Liver (tissue), 7 donors: ENCODE measurements at regions not wholly inside any gene's neighbourhood (a gene's known extent, or its start where the extent isn't known, plus 50 kb on each side); places are given as distances from the start of the nearest gene placed in this dataset.

ENCODE experiments used
- DNase-seq: peaks from one replicate; pipeline ENCODE4 v3.0.0-alpha.2; 2017; ENCODE audit warnings: low spot score
- H3K27ac ChIP-seq, 2 donors: one replicate each; pipeline ENCODE4 v1.7.0; 2013; ENCODE audit warnings: inconsistent platforms in 2 of 2, low read length in 2 of 2, control low read depth in 1 of 2, low read depth in 1 of 2, mild to moderate bottlenecking in 1 of 2
- H3K27me3 ChIP-seq, 4 donors: one replicate each; pipeline versions ENCODE4 v1.6.1 to v1.7.0; 2013; ENCODE audit warnings: low read length in 3 of 4, inconsistent platforms in 1 of 4, mild to moderate bottlenecking in 1 of 4, moderate library complexity in 1 of 4; ENCODE audit not compliant: control insufficient read depth in 4 of 4, insufficient read depth in 4 of 4
- H3K36me3 ChIP-seq, 4 donors: one replicate each; pipeline versions ENCODE4 v1.6.1 to v1.7.0; 2013; ENCODE audit warnings: low read length in 3 of 4, mild to moderate bottlenecking in 3 of 4, low read depth in 1 of 4, moderate library complexity in 1 of 4; ENCODE audit not compliant: control insufficient read depth in 4 of 4, insufficient read depth in 3 of 4
- H3K4me1 ChIP-seq, 4 donors: one replicate each; pipeline versions ENCODE4 v1.6.1 to v1.7.0; 2013; ENCODE audit warnings: low read length in 3 of 4, mild to moderate bottlenecking in 3 of 4, moderate library complexity in 1 of 4; ENCODE audit not compliant: control insufficient read depth in 4 of 4, insufficient read depth in 4 of 4
- H3K4me3 ChIP-seq, 3 donors: one replicate each; pipeline versions ENCODE4 v1.6.1 to v1.7.0; 2013; ENCODE audit warnings: low read length in 3 of 3, control low read depth in 1 of 3, low read depth in 1 of 3, mild to moderate bottlenecking in 1 of 3
- H3K9ac ChIP-seq, 2 donors: one replicate each; pipeline ENCODE4 v1.7.0; 2013; ENCODE audit warnings: low read length in 2 of 2, mild to moderate bottlenecking in 2 of 2, moderate library complexity in 2 of 2, control low read depth in 1 of 2, low read depth in 1 of 2
- H3K9me3 ChIP-seq, 4 donors: one replicate each; pipeline versions ENCODE4 v1.6.1 to v1.7.0; 2013; ENCODE audit warnings: low read length in 3 of 4; ENCODE audit not compliant: control insufficient read depth in 4 of 4
- EGR1 ChIP-seq, 2 donors: IDR thresholded peaks; 2 replicates each; pipeline ENCODE4 v1.6.1; 2016 to 2018; ENCODE audit warnings: antibody characterized with exemption in 2 of 2, low read depth in 2 of 2
- FOXA1 ChIP-seq: IDR thresholded peaks from 2 replicates; pipeline ENCODE4 v1.6.1; 2016; ENCODE audit warnings: antibody characterized with exemption
- HNF4A ChIP-seq, 2 donors: conservative IDR thresholded peaks; 2 replicates each; pipeline ENCODE4 v1.6.1; 2016; ENCODE audit warnings: antibody characterized with exemption in 2 of 2, mild to moderate bottlenecking in 2 of 2
- JUND ChIP-seq, 2 donors: IDR thresholded peaks; 2 replicates each; pipeline ENCODE4 v1.6.1; 2016; ENCODE audit warnings: antibody characterized with exemption in 2 of 2
- NR2F2 ChIP-seq: IDR thresholded peaks from 2 replicates; pipeline ENCODE4 v1.6.1; 2016; ENCODE audit warnings: antibody characterized with exemption
- SP1 ChIP-seq: IDR thresholded peaks from 2 replicates; pipeline ENCODE4 v1.6.1; 2018; ENCODE audit warnings: antibody characterized with exemption, mild to moderate bottlenecking
- TAF1 ChIP-seq: conservative IDR thresholded peaks from 2 replicates; pipeline ENCODE4 v1.6.1; 2016; ENCODE audit warnings: antibody characterized with exemption, mild to moderate bottlenecking
- YY1 ChIP-seq: IDR thresholded peaks from 2 replicates; pipeline ENCODE4 v1.6.1; 2016; ENCODE audit warnings: antibody characterized with exemption, mild to moderate bottlenecking
- WGBS: extraction: QIAGEN DNeasy Blood & Tissue Kit; methylation state at CpG from one replicate; pipeline ENCODE4 v1.1.7; 2013; 5-methylcytosine and 5-hydroxymethylcytosine counted together
- TF ChIP-seq, protein P1 (sequence below): IDR thresholded peaks from 2 replicates; pipeline ENCODE4 v1.6.1; 2016; ENCODE audit warnings: antibody characterized with exemption
- TF ChIP-seq, protein P2 (sequence below): IDR thresholded peaks from 2 replicates; pipeline ENCODE4 v1.6.1; 2016; ENCODE audit warnings: antibody characterized with exemption
- TF ChIP-seq, protein P3 (sequence below): IDR thresholded peaks from 2 replicates; pipeline ENCODE4 v1.6.1; 2016; ENCODE audit warnings: antibody characterized with exemption, mild to moderate bottlenecking
- donor health status: healthy.
- donor health status: healthy.
- donor health status: healthy.
- donor health status: healthy.

DNA sequence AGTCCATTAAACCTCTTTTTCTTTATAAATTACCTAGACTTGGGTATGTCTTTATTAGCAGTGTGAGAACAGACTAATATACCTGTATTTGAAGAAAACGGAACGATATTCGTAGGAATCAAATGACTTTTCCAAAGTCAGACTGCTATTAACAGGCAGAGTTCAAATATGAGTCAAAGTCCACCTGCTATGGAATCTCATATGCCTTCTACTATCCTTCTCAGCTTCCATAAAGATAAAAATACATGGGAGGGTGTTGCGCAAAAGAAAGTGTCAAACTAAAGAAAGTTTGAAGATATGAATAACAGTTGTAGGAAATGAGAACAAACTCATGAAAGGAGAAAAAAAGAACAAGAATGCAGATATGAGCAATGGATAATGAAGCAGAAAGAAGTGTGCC, 704.6 kb downstream of the EFNB2 start (continued):
- no peak for TF ChIP-seq JUND (IDR thresholded peaks at IDR 0.05)

DNA sequence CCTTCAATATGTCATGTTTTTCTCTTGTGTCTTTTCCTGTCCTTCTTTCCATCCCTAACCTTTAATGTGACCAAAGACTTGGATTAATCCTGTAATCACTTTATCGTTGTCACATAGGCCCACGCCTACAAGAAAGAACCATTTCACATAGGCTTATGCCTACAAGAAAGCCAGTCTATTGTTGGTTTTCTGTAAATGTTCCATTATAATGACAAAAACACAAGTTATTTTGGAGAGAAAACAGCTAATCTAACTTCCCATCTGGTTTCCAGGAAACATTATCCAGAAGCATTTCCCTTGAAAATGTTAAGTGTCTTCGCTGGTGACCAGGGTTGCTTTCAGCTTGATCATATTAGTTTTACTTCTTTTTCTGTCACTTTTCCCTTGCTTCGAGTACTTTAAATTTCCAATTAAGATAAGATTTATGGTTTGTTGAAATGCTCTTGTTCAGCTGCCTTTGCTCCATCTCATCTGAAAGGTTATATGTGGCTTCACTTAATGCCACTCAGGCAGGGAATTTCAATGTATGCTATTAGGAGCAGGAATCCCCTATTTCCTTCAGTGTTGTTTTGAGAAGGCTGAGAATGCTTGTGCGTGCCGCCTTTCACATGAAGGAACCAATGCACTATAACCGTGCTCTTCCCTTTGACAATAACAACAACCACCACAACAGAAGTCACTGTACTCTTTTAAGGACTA, 708.2 kb downstream of the EFNB2 start:
- Histone ChIP-seq H3K4me3 (no peak overlapping the region), H3K36me3 (no peaks in the 10 kb centered on the region), H3K27me3 (no peaks in the 10 kb centered on the region), H3K9me3 (no peaks in the 10 kb centered on the region), H3K9ac (no peak overlapping the region), H3K27ac (no peak overlapping the region), H3K4me1 (no peaks in the 10 kb centered on the region)
- no peak for DNase-seq
- no peak for TF ChIP-seq SP1
- TF ChIP-seq EGR1 (IDR thresholded peaks at IDR 0.05; ENCODE audit: low read depth in 2 of 2): no peak
- TF ChIP-seq YY1: no peak
- TF ChIP-seq NR2F2: no peak
- TF ChIP-seq, protein P1, sequence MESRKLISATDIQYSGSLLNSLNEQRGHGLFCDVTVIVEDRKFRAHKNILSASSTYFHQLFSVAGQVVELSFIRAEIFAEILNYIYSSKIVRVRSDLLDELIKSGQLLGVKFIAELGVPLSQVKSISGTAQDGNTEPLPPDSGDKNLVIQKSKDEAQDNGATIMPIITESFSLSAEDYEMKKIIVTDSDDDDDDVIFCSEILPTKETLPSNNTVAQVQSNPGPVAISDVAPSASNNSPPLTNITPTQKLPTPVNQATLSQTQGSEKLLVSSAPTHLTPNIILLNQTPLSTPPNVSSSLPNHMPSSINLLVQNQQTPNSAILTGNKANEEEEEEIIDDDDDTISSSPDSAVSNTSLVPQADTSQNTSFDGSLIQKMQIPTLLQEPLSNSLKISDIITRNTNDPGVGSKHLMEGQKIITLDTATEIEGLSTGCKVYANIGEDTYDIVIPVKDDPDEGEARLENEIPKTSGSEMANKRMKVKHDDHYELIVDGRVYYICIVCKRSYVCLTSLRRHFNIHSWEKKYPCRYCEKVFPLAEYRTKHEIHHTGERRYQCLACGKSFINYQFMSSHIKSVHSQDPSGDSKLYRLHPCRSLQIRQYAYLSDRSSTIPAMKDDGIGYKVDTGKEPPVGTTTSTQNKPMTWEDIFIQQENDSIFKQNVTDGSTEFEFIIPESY: no peak
- TF ChIP-seq FOXA1: no peak
- TF ChIP-seq, protein P2, sequence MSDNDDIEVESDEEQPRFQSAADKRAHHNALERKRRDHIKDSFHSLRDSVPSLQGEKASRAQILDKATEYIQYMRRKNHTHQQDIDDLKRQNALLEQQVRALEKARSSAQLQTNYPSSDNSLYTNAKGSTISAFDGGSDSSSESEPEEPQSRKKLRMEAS: no peak
- WGBS: 78% methylated on average over 7 of the region's 7 CpGs

DNA sequence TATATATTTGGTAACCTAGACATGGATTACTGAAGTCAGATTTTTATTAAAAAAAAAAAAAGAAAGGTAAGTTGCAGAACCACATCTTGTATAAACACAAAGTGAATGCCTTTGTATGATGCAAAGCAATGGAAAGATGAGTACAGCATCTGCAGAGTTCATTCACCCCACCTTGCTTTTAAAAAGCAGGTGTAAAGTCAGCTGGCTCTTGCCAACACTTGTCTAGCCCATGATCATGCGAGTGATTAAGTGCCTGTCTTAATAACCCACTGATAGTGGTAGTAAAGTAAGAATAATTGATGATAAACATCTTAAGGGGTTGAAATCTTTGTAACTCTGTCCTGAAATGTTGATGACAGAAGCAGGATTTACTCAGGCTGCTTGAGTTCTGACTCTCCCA, 710.4 kb downstream of the EFNB2 start:
- H3K27me3 ChIP-seq: no peaks in the 10 kb centered on the region
- no peak overlapping the region for H3K4me3 ChIP-seq
- whole genome bisulfite sequencing: 69% methylated on average over 1 of the region's 1 CpG
- no peak overlapping the region for H3K9ac ChIP-seq
- no peak overlapping the region for H3K27ac ChIP-seq
- no peak for DNase-seq
- H3K4me1 ChIP-seq: no peaks in the 10 kb centered on the region
- no peaks in the 10 kb centered on the region for H3K9me3 ChIP-seq
- no peaks in the 10 kb centered on the region for H3K36me3 ChIP-seq
- TF ChIP-seq SP1 (no peak), HNF4A (conservative IDR thresholded peaks at IDR 0.05) (no peak), TAF1 (no peak), NR2F2 (no peak), JUND (IDR thresholded peaks at IDR 0.05) (no peak)
- TF ChIP-seq, protein P3, sequence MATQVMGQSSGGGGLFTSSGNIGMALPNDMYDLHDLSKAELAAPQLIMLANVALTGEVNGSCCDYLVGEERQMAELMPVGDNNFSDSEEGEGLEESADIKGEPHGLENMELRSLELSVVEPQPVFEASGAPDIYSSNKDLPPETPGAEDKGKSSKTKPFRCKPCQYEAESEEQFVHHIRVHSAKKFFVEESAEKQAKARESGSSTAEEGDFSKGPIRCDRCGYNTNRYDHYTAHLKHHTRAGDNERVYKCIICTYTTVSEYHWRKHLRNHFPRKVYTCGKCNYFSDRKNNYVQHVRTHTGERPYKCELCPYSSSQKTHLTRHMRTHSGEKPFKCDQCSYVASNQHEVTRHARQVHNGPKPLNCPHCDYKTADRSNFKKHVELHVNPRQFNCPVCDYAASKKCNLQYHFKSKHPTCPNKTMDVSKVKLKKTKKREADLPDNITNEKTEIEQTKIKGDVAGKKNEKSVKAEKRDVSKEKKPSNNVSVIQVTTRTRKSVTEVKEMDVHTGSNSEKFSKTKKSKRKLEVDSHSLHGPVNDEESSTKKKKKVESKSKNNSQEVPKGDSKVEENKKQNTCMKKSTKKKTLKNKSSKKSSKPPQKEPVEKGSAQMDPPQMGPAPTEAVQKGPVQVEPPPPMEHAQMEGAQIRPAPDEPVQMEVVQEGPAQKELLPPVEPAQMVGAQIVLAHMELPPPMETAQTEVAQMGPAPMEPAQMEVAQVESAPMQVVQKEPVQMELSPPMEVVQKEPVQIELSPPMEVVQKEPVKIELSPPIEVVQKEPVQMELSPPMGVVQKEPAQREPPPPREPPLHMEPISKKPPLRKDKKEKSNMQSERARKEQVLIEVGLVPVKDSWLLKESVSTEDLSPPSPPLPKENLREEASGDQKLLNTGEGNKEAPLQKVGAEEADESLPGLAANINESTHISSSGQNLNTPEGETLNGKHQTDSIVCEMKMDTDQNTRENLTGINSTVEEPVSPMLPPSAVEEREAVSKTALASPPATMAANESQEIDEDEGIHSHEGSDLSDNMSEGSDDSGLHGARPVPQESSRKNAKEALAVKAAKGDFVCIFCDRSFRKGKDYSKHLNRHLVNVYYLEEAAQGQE: no peak
